ENCODE measurements at regions not wholly inside any gene's neighbourhood (a gene's known extent, or its start where the extent isn't known, plus 50 kb on each side); places are given as distances from the start of the nearest gene placed in this dataset.
A peak's percentile ranks its signal among the peaks of the same experiment; 100 is the strongest.

DNA sequence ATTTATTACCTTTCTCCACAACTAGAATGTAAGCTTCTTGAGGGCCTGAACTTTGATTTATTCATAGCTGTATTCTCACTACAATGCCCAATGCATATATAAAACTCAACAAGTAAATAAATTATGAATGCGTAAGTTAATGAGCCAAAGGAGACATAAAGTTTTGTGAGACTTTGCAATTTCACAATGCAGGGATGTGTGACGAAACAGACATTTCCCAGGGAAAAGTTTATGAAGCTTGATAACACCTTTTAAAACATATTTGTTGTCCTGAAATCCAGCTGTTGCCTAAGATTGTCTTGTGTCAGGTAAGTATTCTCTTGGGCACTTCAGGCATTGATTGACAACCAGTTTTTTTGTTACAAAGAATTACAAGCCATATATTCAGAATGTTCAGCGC, 800.1 kb downstream of the BRINP1 start:
- H3K27ac ChIP-seq (ENCODE audit: low read depth, low read length): no peak overlapping the region
- H3K79me2 ChIP-seq (ENCODE audit: insufficient read depth, low read length): no peaks in the 10 kb centered on the region
- peaks cover 12% of the 10 kb centered on the region for H3K4me1 Mint-ChIP-seq (ENCODE audit: low read depth, unreplicated experiment)
- no peaks in the 10 kb centered on the region for H3K36me3 Mint-ChIP-seq (ENCODE audit: low read depth, unreplicated experiment)
- H3K4me3 Mint-ChIP-seq (ENCODE audit: unreplicated experiment): no peak overlapping the region
- H3K4me2 ChIP-seq (ENCODE audit: low read length): no peak overlapping the region
- H3K9me3 ChIP-seq (ENCODE audit: insufficient read depth, low read depth, low read length): no peaks in the 10 kb centered on the region
- no peaks in the 10 kb centered on the region for H3K36me3 ChIP-seq (ENCODE audit: insufficient read depth, low read length)
- H3K9ac ChIP-seq (ENCODE audit: low read length): no peak overlapping the region
- no peaks in the 10 kb centered on the region for H3K9me3 Mint-ChIP-seq (ENCODE audit: unreplicated experiment)
- H3K27me3 ChIP-seq (ENCODE audit: insufficient read depth, low read length): no peaks in the 10 kb centered on the region
- FAIRE-seq (no peak), DNase-seq (ENCODE audit: low read depth) (no peak)
- H3K27me3 Mint-ChIP-seq (ENCODE audit: low read depth, unreplicated experiment): no peaks in the 10 kb centered on the region
- peak overlapping the region; percentile 6 for H3K27ac Mint-ChIP-seq (ENCODE audit: unreplicated experiment)
- H3K4me1 ChIP-seq (ENCODE audit: insufficient read depth, low read length): no peaks in the 10 kb centered on the region
- no peak for TF ChIP-seq EZH2 (IDR thresholded peaks at IDR 0.05; ENCODE audit: insufficient read depth, low read length)
- TF ChIP-seq, protein P1, sequence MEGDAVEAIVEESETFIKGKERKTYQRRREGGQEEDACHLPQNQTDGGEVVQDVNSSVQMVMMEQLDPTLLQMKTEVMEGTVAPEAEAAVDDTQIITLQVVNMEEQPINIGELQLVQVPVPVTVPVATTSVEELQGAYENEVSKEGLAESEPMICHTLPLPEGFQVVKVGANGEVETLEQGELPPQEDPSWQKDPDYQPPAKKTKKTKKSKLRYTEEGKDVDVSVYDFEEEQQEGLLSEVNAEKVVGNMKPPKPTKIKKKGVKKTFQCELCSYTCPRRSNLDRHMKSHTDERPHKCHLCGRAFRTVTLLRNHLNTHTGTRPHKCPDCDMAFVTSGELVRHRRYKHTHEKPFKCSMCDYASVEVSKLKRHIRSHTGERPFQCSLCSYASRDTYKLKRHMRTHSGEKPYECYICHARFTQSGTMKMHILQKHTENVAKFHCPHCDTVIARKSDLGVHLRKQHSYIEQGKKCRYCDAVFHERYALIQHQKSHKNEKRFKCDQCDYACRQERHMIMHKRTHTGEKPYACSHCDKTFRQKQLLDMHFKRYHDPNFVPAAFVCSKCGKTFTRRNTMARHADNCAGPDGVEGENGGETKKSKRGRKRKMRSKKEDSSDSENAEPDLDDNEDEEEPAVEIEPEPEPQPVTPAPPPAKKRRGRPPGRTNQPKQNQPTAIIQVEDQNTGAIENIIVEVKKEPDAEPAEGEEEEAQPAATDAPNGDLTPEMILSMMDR (IDR thresholded peaks at IDR 0.05; ENCODE audit: insufficient read depth, low read depth, low read length): no peak
- no peak overlapping the region for H3K4me3 ChIP-seq (ENCODE audit: insufficient read depth, low read depth, low read length)
- H2AFZ ChIP-seq (ENCODE audit: low read depth, low read length): no peak overlapping the region
- H4K20me1 ChIP-seq (ENCODE audit: insufficient read depth, low read length): no peaks in the 10 kb centered on the region

DNA sequence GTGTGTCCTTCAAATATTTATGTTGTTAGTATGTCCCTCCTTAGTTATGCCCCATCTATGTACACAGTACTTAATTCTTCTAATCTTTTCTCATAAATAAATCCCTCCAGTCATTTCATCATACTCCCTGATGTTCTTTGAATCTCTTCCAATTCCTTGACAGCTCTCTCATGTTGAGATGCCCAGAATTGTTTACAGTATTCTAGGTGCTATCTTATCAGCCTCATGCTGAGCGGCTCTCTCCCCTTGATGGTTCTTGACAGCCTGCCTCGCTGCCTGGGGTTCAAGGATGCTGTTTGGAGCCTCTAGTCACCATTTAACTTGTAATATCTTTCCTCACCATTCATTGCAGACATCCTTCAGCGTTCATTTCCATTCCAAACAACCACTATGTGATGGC, 799.2 kb downstream of the BRINP1 start:
- no peaks in the 10 kb centered on the region for H3K36me3 ChIP-seq (ENCODE audit: insufficient read depth, low read length)
- DNase-seq (ENCODE audit: low read depth): no peak
- H3K4me1 Mint-ChIP-seq (ENCODE audit: low read depth, unreplicated experiment): peaks cover 15% of the 10 kb centered on the region
- no peak overlapping the region for H3K4me3 ChIP-seq (ENCODE audit: insufficient read depth, low read depth, low read length)
- peaks cover 2% of the 10 kb centered on the region for H3K9me3 Mint-ChIP-seq (ENCODE audit: unreplicated experiment)
- H3K4me2 ChIP-seq (ENCODE audit: low read length): no peak overlapping the region
- no peaks in the 10 kb centered on the region for H3K27me3 Mint-ChIP-seq (ENCODE audit: low read depth, unreplicated experiment)
- no peaks in the 10 kb centered on the region for H3K79me2 ChIP-seq (ENCODE audit: insufficient read depth, low read length)
- H3K4me3 Mint-ChIP-seq (ENCODE audit: unreplicated experiment): no peak overlapping the region
- H3K27me3 ChIP-seq (ENCODE audit: insufficient read depth, low read length): no peaks in the 10 kb centered on the region
- H3K27ac Mint-ChIP-seq (ENCODE audit: unreplicated experiment): no peak overlapping the region
- H3K27ac ChIP-seq (ENCODE audit: low read depth, low read length): no peak overlapping the region
- H3K36me3 Mint-ChIP-seq (ENCODE audit: low read depth, unreplicated experiment): no peaks in the 10 kb centered on the region
- no peak for FAIRE-seq
- no peak overlapping the region for H2AFZ ChIP-seq (ENCODE audit: low read depth, low read length)
- TF ChIP-seq, protein P1 (IDR thresholded peaks at IDR 0.05; ENCODE audit: insufficient read depth, low read depth, low read length): no peak
- no peak for TF ChIP-seq EZH2 (IDR thresholded peaks at IDR 0.05; ENCODE audit: insufficient read depth, low read length)
- H4K20me1 ChIP-seq (ENCODE audit: insufficient read depth, low read length): no peaks in the 10 kb centered on the region
- no peaks in the 10 kb centered on the region for H3K9me3 ChIP-seq (ENCODE audit: insufficient read depth, low read depth, low read length)
- H3K4me1 ChIP-seq (ENCODE audit: insufficient read depth, low read length): no peaks in the 10 kb centered on the region
- H3K9ac ChIP-seq (ENCODE audit: low read length): no peak overlapping the region

DNA sequence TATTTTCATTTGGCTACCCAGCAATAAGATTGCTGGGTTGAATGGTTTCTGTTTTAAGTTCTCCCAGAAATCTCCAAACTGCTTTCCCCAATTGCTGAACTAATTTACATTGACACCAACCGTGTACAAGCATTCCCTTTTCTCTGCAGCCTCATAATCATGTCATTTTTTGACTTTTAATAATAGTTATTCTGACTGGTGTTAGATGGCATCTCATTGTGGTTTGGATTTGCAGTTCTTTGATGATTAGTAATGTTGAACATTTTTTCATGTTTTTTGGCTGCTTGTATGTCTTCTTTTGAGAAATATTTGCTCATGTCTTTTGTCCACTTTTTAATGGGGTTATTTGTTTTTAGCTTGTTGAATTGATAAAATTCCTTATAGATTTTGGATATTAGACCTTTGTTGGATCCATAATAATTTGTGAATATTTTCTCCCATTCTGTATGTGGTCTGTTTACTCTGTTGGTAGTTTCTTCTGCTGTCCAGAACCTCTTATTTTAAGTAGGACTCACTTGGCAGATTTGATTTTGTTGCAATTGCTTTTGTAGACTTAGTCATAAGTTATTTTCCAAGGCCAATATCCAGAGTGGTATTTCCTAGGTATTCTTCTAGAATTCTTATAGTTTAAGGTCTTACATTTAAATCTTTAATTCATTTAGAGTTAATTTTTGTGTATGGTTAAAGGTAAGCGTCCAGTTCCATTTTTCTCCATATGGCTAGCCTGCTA, 793.7 kb downstream of the BRINP1 start:
- Histone ChIP-seq H3K27ac (ENCODE audit: low read depth, low read length) (no peak overlapping the region), H3K9ac (ENCODE audit: low read length) (no peak overlapping the region), H3K4me3 (ENCODE audit: insufficient read depth, low read depth, low read length) (no peak overlapping the region), H3K4me2 (ENCODE audit: low read length) (peak overlapping the region; percentile 4), H3K9me3 (ENCODE audit: insufficient read depth, low read depth, low read length) (no peaks in the 10 kb centered on the region), H2AFZ (ENCODE audit: low read depth, low read length) (no peak overlapping the region), H4K20me1 (ENCODE audit: insufficient read depth, low read length) (no peaks in the 10 kb centered on the region), H3K27me3 (ENCODE audit: insufficient read depth, low read length) (no peaks in the 10 kb centered on the region), H3K4me1 (ENCODE audit: insufficient read depth, low read length) (peaks cover 6% of the 10 kb centered on the region), H3K79me2 (ENCODE audit: insufficient read depth, low read length) (no peaks in the 10 kb centered on the region), H3K36me3 (ENCODE audit: insufficient read depth, low read length) (no peaks in the 10 kb centered on the region)
- FAIRE-seq (no peak), DNase-seq (ENCODE audit: low read depth) (peak; percentile 56)
- H3K9me3 Mint-ChIP-seq (ENCODE audit: unreplicated experiment): peaks cover 2% of the 10 kb centered on the region
- no peaks in the 10 kb centered on the region for H3K27me3 Mint-ChIP-seq (ENCODE audit: low read depth, unreplicated experiment)
- H3K36me3 Mint-ChIP-seq (ENCODE audit: low read depth, unreplicated experiment): no peaks in the 10 kb centered on the region
- TF ChIP-seq, protein P1 (IDR thresholded peaks at IDR 0.05; ENCODE audit: insufficient read depth, low read depth, low read length): no peak
- TF ChIP-seq EZH2 (IDR thresholded peaks at IDR 0.05; ENCODE audit: insufficient read depth, low read length): no peak
- H3K4me3 Mint-ChIP-seq (ENCODE audit: unreplicated experiment): no peak overlapping the region
- no peak overlapping the region for H3K27ac Mint-ChIP-seq (ENCODE audit: unreplicated experiment)
- peaks cover 21% of the 10 kb centered on the region for H3K4me1 Mint-ChIP-seq (ENCODE audit: low read depth, unreplicated experiment)

All from astrocyte (in vitro differentiated cells and primary cell).